ACHN (cell line): ENCODE measurements at regions not wholly inside any gene's neighbourhood (a gene's known extent, or its start where the extent isn't known, plus 50 kb on each side); places are given as distances from the start of the nearest gene placed in this dataset.

Source experiments
- DNase-seq: peaks from one replicate; pipeline ENCODE4 v3.0.0-alpha.2; 2015
- in situ Hi-C: cut with HindIII; loops from 2 replicates; pipeline ENCODE4 v1.10.0; 2017; ENCODE audit warnings: low sequenced_read_pairs, low pct_ligation_motif_present, low pct_unique_long_range_greater_than_20kb

DNA sequence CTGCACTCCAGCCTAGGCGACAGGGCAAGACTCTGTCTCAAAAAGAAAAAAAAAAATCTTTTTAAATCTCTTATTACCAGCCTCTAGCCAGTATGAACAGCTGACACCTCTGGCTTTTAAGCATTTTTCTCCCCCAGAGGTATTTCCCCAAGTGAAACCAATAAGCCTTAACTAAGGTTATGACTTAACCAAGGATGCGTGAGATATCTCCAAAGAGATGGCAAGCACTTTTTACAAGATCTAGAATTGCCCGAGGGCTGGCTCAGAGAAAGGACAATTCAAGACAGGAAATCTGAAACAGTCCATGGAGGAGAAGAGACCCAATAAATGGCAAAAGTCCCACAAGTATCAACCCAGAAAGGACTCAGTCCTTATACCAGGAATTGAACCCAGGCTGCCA, 362.1 kb downstream of the FOXO1 start:
- in situ Hi-C loops: no loop called here
- no peak for DNase-seq

DNA sequence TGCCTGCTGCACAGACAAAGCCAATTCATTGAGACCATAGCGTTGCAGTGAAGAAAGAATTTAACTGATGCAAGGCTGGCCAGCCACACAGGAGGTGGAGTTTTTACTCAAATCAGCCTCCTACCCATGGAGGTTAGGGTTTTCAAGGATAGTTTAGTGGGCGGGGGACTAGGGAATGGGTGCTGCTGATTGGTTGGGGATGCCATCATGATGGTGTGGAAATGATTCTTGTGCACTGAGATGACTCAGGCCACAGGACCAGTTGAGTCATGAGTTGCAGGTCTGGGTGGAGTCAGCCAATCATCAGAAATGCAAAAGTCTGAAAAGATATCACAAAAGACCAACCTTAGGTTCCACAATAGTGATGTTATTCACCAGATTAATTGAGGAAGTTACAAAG, 359.6 kb downstream of the FOXO1 start:
- DNase-seq: no peak
- in situ Hi-C loops: no loop called here

- no peak for DNase-seq
- in situ Hi-C loops: no loop called here
Observed at GRCh38 chr13:40309881-40310280, 356.6 kb downstream of the FOXO1 start.

- in situ Hi-C loops: no loop called here
- DNase-seq: no peak
Observed at GRCh38 chr13:40311356-40312101, 354.9 kb downstream of the FOXO1 start.

DNA sequence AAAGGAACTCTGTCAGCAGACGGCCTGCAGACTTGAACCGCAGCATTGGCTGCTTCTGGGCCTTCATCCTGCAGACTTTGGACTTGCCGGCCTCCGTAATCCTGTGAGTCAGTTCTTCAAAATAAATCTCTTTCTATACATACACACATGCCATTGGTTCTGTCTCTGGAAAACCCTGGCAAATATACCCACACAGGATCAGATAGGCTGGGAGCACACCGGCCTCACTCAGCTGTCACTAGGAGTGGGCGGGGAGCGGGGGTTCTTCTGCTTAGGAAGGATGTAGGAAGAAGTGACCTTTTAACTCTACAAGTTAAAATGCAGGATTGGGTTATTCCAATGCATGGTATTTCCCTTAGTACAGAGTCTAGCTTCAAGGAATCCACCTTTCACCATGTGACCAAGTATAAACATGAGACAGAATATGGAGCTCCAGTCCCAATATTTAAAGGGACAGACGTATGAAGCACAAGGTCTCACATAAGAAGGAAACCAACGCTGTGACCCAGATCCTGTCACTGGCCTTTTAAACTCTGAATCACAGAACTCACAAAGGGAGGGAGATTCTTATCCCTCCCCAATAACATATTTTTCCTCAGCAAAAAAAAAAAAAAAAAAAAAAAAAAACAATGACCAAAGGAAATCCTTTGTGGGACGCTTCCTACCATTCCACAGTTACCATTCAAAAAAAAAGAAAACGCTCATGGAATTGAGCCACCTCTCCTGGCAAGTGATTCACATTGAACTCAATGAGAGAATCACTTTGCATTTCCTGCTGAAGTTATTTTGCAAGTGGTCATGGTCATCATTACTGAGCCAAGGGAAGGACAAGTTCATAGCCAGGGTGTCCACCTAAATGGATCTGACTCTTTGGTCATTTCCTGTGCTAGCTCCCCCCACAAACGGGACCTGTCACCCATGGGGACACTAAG, 352.9 kb downstream of the FOXO1 start:
- DNase-seq: no peak
- in situ Hi-C loops: no loop called here

DNA sequence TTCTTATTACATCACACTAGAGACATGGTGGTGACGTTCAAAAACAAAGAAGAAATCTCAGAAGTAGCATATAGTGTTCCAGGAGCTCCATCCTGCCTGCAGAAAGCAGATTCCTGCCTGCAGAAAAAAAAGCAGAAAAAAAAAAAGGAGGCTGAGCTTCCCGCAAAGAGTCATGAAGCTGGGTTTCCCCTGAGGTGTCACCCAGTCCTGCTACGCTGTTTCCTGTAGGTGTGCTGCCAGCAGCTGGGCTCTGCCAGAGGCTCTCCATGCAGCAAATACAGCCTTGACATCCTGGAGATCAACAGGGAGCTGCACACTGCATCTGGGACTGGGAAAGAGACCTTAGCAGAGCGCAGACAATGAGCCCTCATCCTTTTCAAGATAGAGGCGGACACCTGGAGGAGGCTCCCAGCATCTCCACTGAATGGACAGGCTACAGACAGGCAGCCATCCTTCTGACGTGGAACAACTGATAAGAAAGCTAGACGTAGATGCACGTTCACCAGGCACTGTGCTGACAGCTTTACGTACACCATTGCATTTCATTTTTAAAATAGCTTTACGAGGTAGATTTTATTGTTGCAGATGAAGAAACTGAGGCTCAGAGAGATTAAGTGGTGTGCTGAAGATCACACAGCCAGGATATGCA, 350.9 kb downstream of the FOXO1 start:
- no peak for DNase-seq
- in situ Hi-C loops: no loop called here

- in situ Hi-C loops: no loop called here
- DNase-seq: no peak
Observed at GRCh38 chr13:40316301-40316700, 350.1 kb downstream of the FOXO1 start.

GRCh38 chr13:40317980-40318327, 348.5 kb downstream of the FOXO1 start:
- no peak for DNase-seq
- in situ Hi-C loops: no loop called here

GRCh38 chr13:40318366-40318765, 348.1 kb downstream of the FOXO1 start:
- in situ Hi-C loops: no loop called here

GRCh38 chr13:40319699-40320579, 346.5 kb downstream of the FOXO1 start:
- in situ Hi-C loops: no loop called here
- no peak for DNase-seq

More at GRCh38 chr13:40318366-40318765, 348.1 kb downstream of the FOXO1 start:
- DNase-seq: no peak

DNA sequence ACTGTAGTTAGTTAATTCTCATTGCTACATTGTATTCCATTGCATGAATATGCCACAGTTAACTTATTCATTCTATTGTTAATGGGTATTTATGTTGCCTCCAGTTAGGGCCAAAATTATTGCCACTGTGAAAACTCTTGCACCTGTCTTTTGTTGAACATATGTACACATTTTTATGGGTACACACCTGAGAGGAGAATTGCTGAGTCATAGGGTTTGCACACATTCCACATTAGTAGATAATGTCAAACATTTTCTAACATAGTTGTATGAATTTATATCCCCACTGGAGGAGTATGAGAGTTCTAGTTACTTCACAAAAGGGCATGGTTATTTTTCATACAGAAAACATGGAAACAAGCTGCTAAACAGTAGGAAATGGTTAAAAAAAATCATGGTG, 338.4 kb downstream of the FOXO1 start:
- in situ Hi-C loops: no loop called here
- DNase-seq: no peak

DNA sequence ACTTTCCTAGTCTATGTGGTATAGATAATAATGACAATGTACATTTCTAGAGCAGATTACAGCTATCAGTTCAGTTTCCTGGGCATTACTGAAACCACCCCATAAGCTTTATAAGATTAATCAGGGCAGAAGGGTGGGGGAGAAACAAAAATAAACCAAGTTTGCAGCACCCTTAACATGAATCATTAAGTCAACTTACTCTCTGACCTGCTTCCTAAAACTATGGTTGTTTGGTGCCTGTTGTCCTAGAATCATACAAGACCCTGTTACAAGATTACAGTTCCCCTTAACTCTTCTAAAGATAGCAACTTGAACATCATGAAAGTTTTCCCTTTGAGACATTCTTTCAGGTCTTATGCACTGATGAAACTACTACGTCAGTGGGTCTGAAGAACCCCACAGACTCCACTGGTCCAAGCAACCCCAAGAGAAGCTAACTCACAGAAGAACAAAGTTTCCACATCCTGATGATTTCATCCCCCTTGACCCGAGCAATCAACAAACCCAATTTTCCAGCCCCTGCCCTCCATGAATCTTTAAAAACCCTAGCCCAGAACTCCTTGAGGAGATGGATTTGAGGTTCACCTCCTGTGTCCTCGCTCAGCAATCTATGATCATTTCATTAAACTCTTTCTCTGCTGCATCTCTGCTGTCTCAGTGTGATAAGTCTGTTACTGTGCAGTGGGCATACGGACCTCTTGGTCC, 336.5 kb downstream of the FOXO1 start:
- DNase-seq: no peak
- in situ Hi-C loops: no loop called here

GRCh38 chr13:40330950-40331349, 335.5 kb downstream of the FOXO1 start:
- in situ Hi-C loops: no loop called here
- no peak for DNase-seq

DNA sequence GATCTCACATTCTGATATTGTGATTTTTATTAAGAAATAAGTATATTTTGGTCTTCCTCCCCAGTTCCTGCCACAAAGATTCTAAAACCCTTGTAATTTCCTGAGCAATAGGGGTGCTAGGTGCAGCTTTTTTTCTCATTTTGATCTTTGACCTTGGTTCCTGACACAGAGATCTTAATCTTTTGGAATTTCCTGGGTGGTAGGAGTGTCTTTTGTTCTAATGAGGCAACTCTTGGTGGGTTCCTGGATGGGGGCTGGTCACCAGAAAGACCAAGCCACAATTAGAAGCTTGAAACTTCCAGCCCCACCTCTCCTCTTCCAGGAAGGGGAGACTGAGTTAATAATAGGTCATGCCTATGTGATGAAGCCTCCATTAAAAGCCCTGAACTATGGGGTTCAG, 334.6 kb downstream of the FOXO1 start:
- in situ Hi-C loops: no loop called here
- DNase-seq: no peak

- DNase-seq: no peak
- in situ Hi-C loops: no loop called here
Observed at GRCh38 chr13:40333226-40333625, 333.2 kb downstream of the FOXO1 start.

GRCh38 chr13:40334031-40334430, 332.4 kb downstream of the FOXO1 start:
- in situ Hi-C loops: no loop called here
- no peak for DNase-seq

DNA sequence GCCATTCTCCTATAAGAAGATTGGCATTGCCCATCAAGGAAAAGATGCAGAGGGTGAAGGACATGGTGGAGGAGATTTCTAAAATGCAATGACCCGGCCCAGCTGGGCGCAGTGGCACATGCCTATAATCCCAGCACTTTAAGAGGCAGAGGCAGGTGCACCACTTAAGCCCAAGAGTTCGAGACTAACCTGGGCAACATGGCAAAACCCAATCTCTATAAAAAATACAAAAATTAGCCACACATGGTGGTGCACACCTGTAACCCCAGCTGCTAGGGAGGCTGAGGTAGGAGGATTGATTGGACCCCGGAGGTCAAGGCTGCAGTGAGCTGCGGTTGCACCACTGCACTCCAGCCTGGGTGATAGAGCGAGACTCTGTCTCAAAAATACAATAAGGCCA, 331.8 kb downstream of the FOXO1 start:
- DNase-seq: no peak

More for the DNA sequence above, 331.8 kb downstream of the FOXO1 start:
- in situ Hi-C loops: no loop called here
